Muscle layer of colon (tissue), 2 donors: ENCODE measurements at regions not wholly inside any gene's neighbourhood (a gene's known extent, or its start where the extent isn't known, plus 50 kb on each side); places are given as distances from the start of the nearest gene placed in this dataset.
A peak's percentile ranks its signal among the peaks of the same experiment; 100 is the strongest.

Experiments used
- H3K27ac ChIP-seq: one replicate; pipeline ENCODE4 v1.7.0; 2013; ENCODE audit warnings: low read depth, mild to moderate bottlenecking, low read length, moderate library complexity
- H3K27me3 ChIP-seq, 2 donors: one replicate each; pipeline ENCODE4 v1.7.0; 2013; ENCODE audit warnings: low read length in 2 of 2, mild to moderate bottlenecking in 2 of 2; ENCODE audit not compliant: insufficient read depth in 2 of 2, control insufficient read depth in 1 of 2
- H3K36me3 ChIP-seq: one replicate; pipeline ENCODE4 v1.7.0; 2013; ENCODE audit warnings: mild to moderate bottlenecking, low read length; ENCODE audit not compliant: insufficient read depth
- H3K4me1 ChIP-seq: one replicate; pipeline ENCODE4 v1.7.0; 2013; ENCODE audit warnings: mild to moderate bottlenecking, low read length; ENCODE audit not compliant: insufficient read depth
- H3K4me3 ChIP-seq, 2 donors: one replicate each; pipeline ENCODE4 v1.7.0; 2013; ENCODE audit warnings: low read length in 2 of 2, low read depth in 1 of 2, mild to moderate bottlenecking in 1 of 2, moderate library complexity in 1 of 2
- H3K9ac ChIP-seq: one replicate; pipeline ENCODE4 v1.7.0; 2013; ENCODE audit warnings: low read length
- H3K9me3 ChIP-seq: one replicate; pipeline ENCODE4 v1.7.0; 2013; ENCODE audit warnings: mild to moderate bottlenecking, low read length
- donor health status: abdominal sarcoma.
- donor health status: Adenocarcinoma of cecum.

DNA sequence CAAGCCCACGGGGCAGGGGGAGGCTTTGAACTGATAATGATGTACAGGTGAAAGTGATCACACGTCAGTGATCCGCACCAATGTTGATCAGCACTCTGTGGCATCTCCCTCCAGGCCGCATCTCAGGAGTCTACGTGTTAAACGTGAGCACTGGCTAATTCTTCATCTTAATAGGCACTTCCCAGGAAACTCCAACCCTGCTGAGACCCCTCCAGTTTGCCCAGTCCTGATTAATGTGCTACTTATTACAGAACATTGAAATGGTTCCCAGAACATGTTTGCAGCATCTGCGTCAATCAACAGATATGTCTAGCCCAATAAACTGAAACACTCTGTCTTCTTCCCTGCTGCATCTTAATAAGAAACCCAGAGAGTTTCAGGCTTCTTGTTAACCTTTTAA lies 298.4 kb downstream of the DEPDC1B start:
- H3K4me1 ChIP-seq, result no peaks in the 10 kb centered on the region
- no peak overlapping the region for H3K4me3 ChIP-seq
- H3K9me3 ChIP-seq, result no peaks in the 10 kb centered on the region
- H3K27ac ChIP-seq, result no peak overlapping the region
- H3K36me3 ChIP-seq, result no peaks in the 10 kb centered on the region
- no peaks in the 10 kb centered on the region for H3K27me3 ChIP-seq
- no peak overlapping the region for H3K9ac ChIP-seq

DNA sequence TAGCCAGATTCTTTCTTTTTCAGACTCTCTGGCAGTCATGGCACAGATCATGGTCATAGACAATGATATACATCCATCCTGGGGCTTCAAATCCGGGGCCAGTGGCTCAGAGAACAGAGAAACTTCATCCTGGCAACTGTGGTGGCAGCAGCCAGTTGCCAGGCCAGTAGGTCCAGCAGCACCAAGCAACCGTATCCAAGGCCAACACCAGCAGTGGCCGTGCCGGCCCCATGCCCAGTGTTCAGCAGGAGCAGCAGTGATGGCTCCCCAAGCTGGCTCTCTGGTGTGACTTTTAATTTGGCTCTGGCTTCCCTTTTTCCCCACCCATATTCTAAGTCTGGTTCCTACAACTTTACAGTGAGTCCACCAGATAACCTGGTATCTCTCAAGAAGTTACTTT lies 300.5 kb downstream of the DEPDC1B start:
- H3K27me3 ChIP-seq, result no peaks in the 10 kb centered on the region
- H3K9me3 ChIP-seq, result no peaks in the 10 kb centered on the region
- H3K4me3 ChIP-seq, result no peak overlapping the region
- no peaks in the 10 kb centered on the region for H3K36me3 ChIP-seq
- no peak overlapping the region for H3K27ac ChIP-seq
- H3K9ac ChIP-seq, result no peak overlapping the region
- peaks cover 5% of the 10 kb centered on the region for H3K4me1 ChIP-seq

DNA sequence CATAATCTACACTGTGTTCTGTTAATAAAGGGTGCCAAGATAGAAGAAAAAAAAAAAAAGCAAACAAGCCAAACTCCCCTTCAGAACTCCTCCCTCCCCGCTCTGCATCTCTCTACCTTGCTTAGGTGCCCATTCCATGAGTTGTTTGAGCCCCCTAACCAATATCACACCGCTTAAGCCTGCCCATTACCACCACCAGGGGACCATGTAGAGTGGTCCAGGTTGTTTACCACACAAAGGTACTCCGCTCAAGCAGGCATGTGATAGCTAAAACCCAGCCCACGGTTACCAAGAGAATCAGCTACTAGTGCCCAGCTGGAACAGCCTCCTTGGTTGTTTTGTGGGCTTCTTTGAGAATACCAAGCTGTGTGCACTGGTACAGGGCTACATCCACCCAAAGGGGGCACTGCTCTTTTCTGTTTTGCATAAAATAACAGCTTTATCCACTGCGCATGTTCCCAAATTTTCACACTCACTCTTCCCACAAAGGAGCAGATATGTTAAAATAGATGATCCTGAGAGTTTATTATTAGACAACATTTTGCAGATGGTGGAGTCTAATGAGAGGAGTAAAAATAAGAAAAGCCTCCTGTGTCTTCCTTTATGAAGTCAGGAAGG lies 304.1 kb downstream of the DEPDC1B start:
- Histone ChIP-seq H3K4me3 (no peak overlapping the region), H3K36me3 (no peaks in the 10 kb centered on the region), H3K27ac (no peak overlapping the region), H3K4me1 (peaks cover 6% of the 10 kb centered on the region), H3K9ac (no peak overlapping the region), H3K9me3 (no peaks in the 10 kb centered on the region), H3K27me3 (no peaks in the 10 kb centered on the region)

DNA sequence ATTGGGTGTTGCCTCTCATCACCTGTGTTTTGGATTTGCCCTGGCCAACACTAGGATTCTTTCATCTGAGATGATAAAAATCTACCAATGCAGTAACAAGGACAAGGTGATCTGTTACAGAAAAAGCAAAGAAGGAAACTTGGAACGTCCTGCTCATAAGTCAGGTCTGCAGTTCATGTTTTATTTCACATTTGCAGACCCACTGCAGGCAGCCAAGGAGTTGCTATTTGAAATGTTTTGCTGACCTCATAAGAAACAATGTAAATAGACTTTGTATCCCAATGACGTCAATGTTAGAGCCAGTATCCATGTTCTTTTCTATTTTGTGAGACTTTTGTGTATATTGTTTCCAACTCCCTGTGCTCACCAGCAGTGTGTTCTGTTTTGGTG lies 312.9 kb downstream of the DEPDC1B start:
- Histone ChIP-seq H3K36me3 (no peaks in the 10 kb centered on the region), H3K9me3 (no peaks in the 10 kb centered on the region), H3K9ac (no peak overlapping the region), H3K27ac (peak overlapping the region; percentile 60), H3K4me1 (peaks cover 35% of the 10 kb centered on the region), H3K4me3 (no peak overlapping the region), H3K27me3 (no peaks in the 10 kb centered on the region)

DNA sequence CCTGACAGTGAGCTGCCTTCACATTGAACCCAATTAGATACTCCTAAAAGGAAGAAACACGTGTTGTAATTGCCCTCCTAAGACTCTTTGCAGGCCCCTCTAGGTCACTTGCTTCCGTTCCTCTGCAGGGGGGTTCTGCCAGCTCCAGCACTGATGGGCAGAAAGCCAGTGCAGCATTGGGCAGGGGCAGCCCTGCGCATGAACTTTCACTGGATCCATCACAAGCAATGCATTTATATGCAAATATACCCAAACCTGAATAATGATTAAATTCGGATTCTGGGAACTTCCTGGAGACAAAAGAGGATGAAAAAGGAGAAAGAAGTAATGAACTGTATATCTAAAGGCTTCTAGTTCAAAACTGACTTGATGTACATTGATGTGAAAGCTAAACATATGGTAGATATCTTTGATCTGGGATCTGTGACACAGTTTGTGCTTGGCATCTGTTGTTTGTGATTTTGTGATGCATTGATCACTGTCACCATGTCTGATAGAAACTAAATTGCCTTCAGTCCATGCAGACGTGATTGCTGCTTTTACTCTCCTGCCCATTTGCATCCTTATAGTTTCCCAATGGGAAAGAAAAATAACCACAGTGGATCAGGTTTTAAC lies 313.4 kb downstream of the DEPDC1B start:
- Histone ChIP-seq H3K9ac (no peak overlapping the region), H3K27ac (peak overlapping the region; percentile 8)

DNA sequence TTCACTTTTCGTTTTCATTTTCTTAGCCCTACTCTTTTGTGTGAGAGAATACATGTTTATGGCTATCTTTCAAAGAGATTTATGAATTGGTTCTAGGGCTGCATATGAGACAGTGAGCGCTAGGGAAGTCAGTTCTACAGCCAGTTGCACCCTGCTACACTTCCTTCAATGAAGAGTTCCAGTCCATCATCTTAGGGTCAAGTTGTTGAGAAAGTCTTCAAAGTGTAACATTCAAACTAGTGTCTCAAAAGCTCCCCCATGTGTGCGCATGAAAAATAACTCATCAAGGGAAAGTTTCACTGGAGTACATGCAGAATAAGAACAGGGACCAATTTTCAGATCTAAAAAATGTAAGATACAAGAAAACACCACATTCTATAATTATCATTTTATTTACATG lies 317.2 kb downstream of the DEPDC1B start:
- H3K36me3 ChIP-seq, result no peaks in the 10 kb centered on the region
- H3K9ac ChIP-seq, result no peak overlapping the region
- no peaks in the 10 kb centered on the region for H3K9me3 ChIP-seq
- H3K4me1 ChIP-seq, result peaks cover 31% of the 10 kb centered on the region
- H3K27ac ChIP-seq, result no peak overlapping the region
- H3K27me3 ChIP-seq, result no peaks in the 10 kb centered on the region
- H3K4me3 ChIP-seq, result no peak overlapping the region

More for the DNA sequence above, 313.4 kb downstream of the DEPDC1B start:
- Histone ChIP-seq H3K4me3 (no peak overlapping the region), H3K36me3 (no peaks in the 10 kb centered on the region), H3K27me3 (no peaks in the 10 kb centered on the region), H3K9me3 (no peaks in the 10 kb centered on the region), H3K4me1 (peaks cover 35% of the 10 kb centered on the region)

DNA sequence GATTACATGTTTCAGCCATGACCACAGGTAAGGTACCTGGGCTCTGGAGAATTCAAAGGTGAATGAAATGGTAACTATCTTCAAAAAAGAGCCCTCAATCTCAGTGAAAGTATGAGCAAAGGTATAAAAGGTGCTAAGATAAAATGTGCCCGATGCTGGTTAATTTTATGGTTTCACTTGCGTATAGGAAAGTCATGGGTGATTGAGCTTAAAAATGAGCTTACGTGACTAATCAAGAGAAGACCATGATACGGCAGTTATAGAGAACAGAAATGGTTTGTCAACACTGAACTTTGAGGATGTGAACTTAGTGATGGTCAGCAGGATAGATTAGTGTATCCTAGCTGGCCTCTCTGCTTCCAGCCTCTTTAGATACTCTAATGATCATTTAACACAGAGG lies 320.1 kb downstream of the DEPDC1B start:
- Histone ChIP-seq H3K9ac (no peak overlapping the region), H3K4me1 (peaks cover 8% of the 10 kb centered on the region), H3K4me3 (no peak overlapping the region), H3K9me3 (no peaks in the 10 kb centered on the region), H3K27ac (no peak overlapping the region), H3K27me3 (no peaks in the 10 kb centered on the region), H3K36me3 (no peaks in the 10 kb centered on the region)

DNA sequence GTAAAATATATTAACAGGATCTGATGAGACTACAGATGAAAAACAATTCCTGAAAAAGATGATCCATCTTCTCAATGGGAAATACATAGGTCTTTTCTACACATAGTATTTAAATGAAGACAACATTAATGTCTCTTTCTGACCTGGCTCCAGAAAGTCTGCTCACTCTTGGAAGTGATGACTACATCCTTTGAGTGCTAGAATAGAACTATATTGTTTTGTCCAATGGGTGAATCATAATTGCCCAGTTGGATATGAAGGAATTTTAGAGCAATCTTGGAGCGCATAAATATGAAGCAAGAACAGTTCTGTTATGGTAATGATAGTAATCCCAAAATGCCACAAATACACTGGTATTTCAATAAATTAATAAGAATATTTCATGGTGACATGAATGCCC lies 322.1 kb downstream of the DEPDC1B start:
- H3K27me3 ChIP-seq, result no peaks in the 10 kb centered on the region
- peaks cover 4% of the 10 kb centered on the region for H3K4me1 ChIP-seq
- H3K9ac ChIP-seq, result no peak overlapping the region
- no peaks in the 10 kb centered on the region for H3K9me3 ChIP-seq
- H3K27ac ChIP-seq, result no peak overlapping the region
- H3K4me3 ChIP-seq, result no peak overlapping the region
- H3K36me3 ChIP-seq, result no peaks in the 10 kb centered on the region

DNA sequence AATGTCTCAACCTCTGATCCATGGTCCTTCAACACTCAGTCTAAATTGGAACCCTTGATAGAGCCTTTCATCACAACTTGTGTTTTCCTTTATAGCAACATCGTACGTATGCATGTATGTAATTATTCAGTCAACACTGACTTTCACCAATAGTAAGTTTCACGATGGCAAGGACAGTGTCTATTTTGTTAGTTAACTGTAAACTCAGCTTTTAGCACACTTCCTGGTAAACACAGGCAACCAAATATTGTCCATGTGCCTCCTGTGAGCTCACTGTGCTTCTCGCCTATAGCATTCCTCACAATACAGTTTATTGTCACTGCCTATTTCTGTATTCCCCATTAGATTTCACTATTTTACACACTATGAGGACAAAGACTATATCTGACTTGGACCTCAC lies 323.1 kb downstream of the DEPDC1B start:
- H3K9me3 ChIP-seq, result no peaks in the 10 kb centered on the region
- H3K4me3 ChIP-seq, result no peak overlapping the region
- H3K36me3 ChIP-seq, result no peaks in the 10 kb centered on the region
- no peak overlapping the region for H3K27ac ChIP-seq
- no peaks in the 10 kb centered on the region for H3K27me3 ChIP-seq
- H3K4me1 ChIP-seq, result no peaks in the 10 kb centered on the region
- no peak overlapping the region for H3K9ac ChIP-seq

DNA sequence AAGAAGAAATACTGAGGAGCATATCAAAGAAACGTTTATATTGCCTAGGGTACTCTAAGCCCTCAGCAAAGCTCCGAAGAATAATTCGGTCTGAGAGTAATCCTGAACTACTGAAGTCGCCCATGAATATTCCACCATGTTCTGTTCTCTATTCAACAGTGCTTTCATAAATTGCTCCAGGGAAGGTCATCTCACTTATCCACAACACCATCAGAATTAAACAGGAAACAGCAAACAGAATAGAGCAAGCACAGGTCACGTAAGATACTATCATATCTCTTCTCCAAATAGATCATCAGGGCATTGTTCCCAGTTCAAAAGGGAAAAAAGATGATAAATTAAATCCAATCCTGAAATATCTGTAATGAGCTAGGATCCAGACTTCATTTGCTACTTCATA lies 325.6 kb downstream of the DEPDC1B start:
- no peak overlapping the region for H3K4me3 ChIP-seq
- no peaks in the 10 kb centered on the region for H3K4me1 ChIP-seq
- no peaks in the 10 kb centered on the region for H3K9me3 ChIP-seq
- no peak overlapping the region for H3K27ac ChIP-seq
- no peaks in the 10 kb centered on the region for H3K36me3 ChIP-seq
- H3K27me3 ChIP-seq, result no peaks in the 10 kb centered on the region
- H3K9ac ChIP-seq, result no peak overlapping the region

DNA sequence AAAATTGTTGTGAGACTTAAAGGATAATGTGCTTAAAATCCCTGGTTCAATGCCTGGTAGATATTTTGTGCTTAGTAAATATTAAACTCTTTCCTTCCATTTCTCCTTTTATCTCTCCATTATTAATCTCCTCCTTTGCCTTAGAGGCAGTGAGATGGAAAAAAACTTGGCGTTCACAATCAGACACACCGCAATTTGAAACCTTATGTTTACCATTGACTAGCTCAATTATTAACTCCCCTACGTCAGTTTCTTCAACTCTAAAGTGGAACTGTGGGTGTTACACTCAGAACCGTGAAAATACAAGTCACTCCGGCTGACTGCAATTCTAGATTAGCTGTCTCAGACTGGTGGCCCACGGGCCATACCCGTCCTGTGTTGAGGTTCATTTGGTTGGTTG lies 327.2 kb downstream of the DEPDC1B start:
- no peaks in the 10 kb centered on the region for H3K36me3 ChIP-seq
- H3K9ac ChIP-seq, result no peak overlapping the region
- H3K4me1 ChIP-seq, result no peaks in the 10 kb centered on the region
- H3K9me3 ChIP-seq, result no peaks in the 10 kb centered on the region
- H3K27ac ChIP-seq, result no peak overlapping the region
- no peaks in the 10 kb centered on the region for H3K27me3 ChIP-seq
- H3K4me3 ChIP-seq, result no peak overlapping the region

DNA sequence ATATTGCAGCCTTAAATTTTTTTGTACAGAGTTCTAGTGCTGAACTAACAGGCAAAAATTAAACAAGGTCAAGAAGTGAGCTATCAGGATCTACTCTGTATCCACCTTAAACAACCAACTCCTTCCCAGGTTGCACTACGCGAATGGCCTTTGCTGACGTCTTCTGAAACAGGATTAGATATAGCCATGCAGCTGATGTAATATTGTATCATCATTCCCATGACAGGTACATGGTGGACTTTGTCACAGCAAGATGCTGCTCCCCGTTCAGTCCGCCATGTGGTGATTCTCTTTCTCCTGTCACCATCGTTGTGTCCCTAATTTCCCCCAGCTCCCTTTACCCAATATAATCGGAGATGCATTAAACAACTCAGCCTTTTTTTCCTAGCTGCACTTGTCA lies 328.9 kb downstream of the DEPDC1B start:
- no peaks in the 10 kb centered on the region for H3K36me3 ChIP-seq
- no peak overlapping the region for H3K9ac ChIP-seq
- H3K4me1 ChIP-seq, result peaks cover 9% of the 10 kb centered on the region
- H3K9me3 ChIP-seq, result no peaks in the 10 kb centered on the region
- no peaks in the 10 kb centered on the region for H3K27me3 ChIP-seq
- H3K27ac ChIP-seq, result no peak overlapping the region
- H3K4me3 ChIP-seq, result no peak overlapping the region
